Liver (tissue), 7 donors: ENCODE measurements at regions not wholly inside any gene's neighbourhood (a gene's known extent, or its start where the extent isn't known, plus 50 kb on each side); places are given as distances from the start of the nearest gene placed in this dataset.

ENCODE experiments used
- DNase-seq: peaks from one replicate; pipeline ENCODE4 v3.0.0-alpha.2; 2017; ENCODE audit warnings: low spot score
- H3K27ac ChIP-seq, 2 donors: one replicate each; pipeline ENCODE4 v1.7.0; 2013; ENCODE audit warnings: inconsistent platforms in 2 of 2, low read length in 2 of 2, control low read depth in 1 of 2, low read depth in 1 of 2, mild to moderate bottlenecking in 1 of 2
- H3K27me3 ChIP-seq, 4 donors: one replicate each; pipeline versions ENCODE4 v1.6.1 to v1.7.0; 2013; ENCODE audit warnings: low read length in 3 of 4, inconsistent platforms in 1 of 4, mild to moderate bottlenecking in 1 of 4, moderate library complexity in 1 of 4; ENCODE audit not compliant: control insufficient read depth in 4 of 4, insufficient read depth in 4 of 4
- H3K36me3 ChIP-seq, 4 donors: one replicate each; pipeline versions ENCODE4 v1.6.1 to v1.7.0; 2013; ENCODE audit warnings: low read length in 3 of 4, mild to moderate bottlenecking in 3 of 4, low read depth in 1 of 4, moderate library complexity in 1 of 4; ENCODE audit not compliant: control insufficient read depth in 4 of 4, insufficient read depth in 3 of 4
- H3K4me1 ChIP-seq, 4 donors: one replicate each; pipeline versions ENCODE4 v1.6.1 to v1.7.0; 2013; ENCODE audit warnings: low read length in 3 of 4, mild to moderate bottlenecking in 3 of 4, moderate library complexity in 1 of 4; ENCODE audit not compliant: control insufficient read depth in 4 of 4, insufficient read depth in 4 of 4
- H3K4me3 ChIP-seq, 3 donors: one replicate each; pipeline versions ENCODE4 v1.6.1 to v1.7.0; 2013; ENCODE audit warnings: low read length in 3 of 3, control low read depth in 1 of 3, low read depth in 1 of 3, mild to moderate bottlenecking in 1 of 3
- H3K9ac ChIP-seq, 2 donors: one replicate each; pipeline ENCODE4 v1.7.0; 2013; ENCODE audit warnings: low read length in 2 of 2, mild to moderate bottlenecking in 2 of 2, moderate library complexity in 2 of 2, control low read depth in 1 of 2, low read depth in 1 of 2
- H3K9me3 ChIP-seq, 4 donors: one replicate each; pipeline versions ENCODE4 v1.6.1 to v1.7.0; 2013; ENCODE audit warnings: low read length in 3 of 4; ENCODE audit not compliant: control insufficient read depth in 4 of 4
- EGR1 ChIP-seq, 2 donors: IDR thresholded peaks; 2 replicates each; pipeline ENCODE4 v1.6.1; 2016 to 2018; ENCODE audit warnings: antibody characterized with exemption in 2 of 2, low read depth in 2 of 2
- FOXA1 ChIP-seq: IDR thresholded peaks from 2 replicates; pipeline ENCODE4 v1.6.1; 2016; ENCODE audit warnings: antibody characterized with exemption
- FOXA2 ChIP-seq: IDR thresholded peaks from 2 replicates; pipeline ENCODE4 v1.6.1; 2016; ENCODE audit warnings: antibody characterized with exemption
- GABPA ChIP-seq, 2 donors: IDR thresholded peaks in 1 of 2; conservative IDR thresholded peaks in 1 of 2; 2 replicates each; pipeline ENCODE4 v1.6.1; 2016; ENCODE audit warnings: antibody characterized with exemption in 2 of 2, mild to moderate bottlenecking in 1 of 2, moderate library complexity in 1 of 2
- HNF4A ChIP-seq, 2 donors: conservative IDR thresholded peaks; 2 replicates each; pipeline ENCODE4 v1.6.1; 2016; ENCODE audit warnings: antibody characterized with exemption in 2 of 2, mild to moderate bottlenecking in 2 of 2
- JUND ChIP-seq, 2 donors: IDR thresholded peaks; 2 replicates each; pipeline ENCODE4 v1.6.1; 2016; ENCODE audit warnings: antibody characterized with exemption in 2 of 2
- NR2F2 ChIP-seq: IDR thresholded peaks from 2 replicates; pipeline ENCODE4 v1.6.1; 2016; ENCODE audit warnings: antibody characterized with exemption
- RAD21 ChIP-seq, 2 donors: IDR thresholded peaks; 2 replicates each; pipeline ENCODE4 v1.6.1; 2016; ENCODE audit warnings: antibody characterized with exemption in 2 of 2, mild to moderate bottlenecking in 2 of 2
- RXRA ChIP-seq, 2 donors: IDR thresholded peaks; 2 replicates each; pipeline ENCODE4 v1.6.1; 2017 to 2018; ENCODE audit warnings: antibody characterized with exemption in 2 of 2, mild to moderate bottlenecking in 1 of 2
- SP1 ChIP-seq: IDR thresholded peaks from 2 replicates; pipeline ENCODE4 v1.6.1; 2018; ENCODE audit warnings: antibody characterized with exemption, mild to moderate bottlenecking
- TAF1 ChIP-seq: conservative IDR thresholded peaks from 2 replicates; pipeline ENCODE4 v1.6.1; 2016; ENCODE audit warnings: antibody characterized with exemption, mild to moderate bottlenecking
- YY1 ChIP-seq: IDR thresholded peaks from 2 replicates; pipeline ENCODE4 v1.6.1; 2016; ENCODE audit warnings: antibody characterized with exemption, mild to moderate bottlenecking
- WGBS: extraction: QIAGEN DNeasy Blood & Tissue Kit; methylation state at CpG from one replicate; pipeline ENCODE4 v1.1.7; 2013; 5-methylcytosine and 5-hydroxymethylcytosine counted together
- TF ChIP-seq, protein P1 (sequence below): IDR thresholded peaks from 2 replicates; pipeline ENCODE4 v1.6.1; 2016; ENCODE audit warnings: antibody characterized with exemption
- TF ChIP-seq, protein P2 (sequence below): IDR thresholded peaks from 2 replicates; pipeline ENCODE4 v1.6.1; 2016; ENCODE audit warnings: antibody characterized with exemption
- TF ChIP-seq, protein P3 (sequence below): IDR thresholded peaks from 2 replicates; pipeline ENCODE4 v1.6.1; 2016; ENCODE audit warnings: antibody characterized with exemption, mild to moderate bottlenecking
- TF ChIP-seq, protein P4 (sequence below): IDR thresholded peaks from 2 replicates; pipeline ENCODE4 v1.6.1; 2016; ENCODE audit warnings: antibody characterized with exemption
- donor health status: healthy.
- donor health status: healthy.
- donor health status: healthy.
- donor health status: healthy.

DNA sequence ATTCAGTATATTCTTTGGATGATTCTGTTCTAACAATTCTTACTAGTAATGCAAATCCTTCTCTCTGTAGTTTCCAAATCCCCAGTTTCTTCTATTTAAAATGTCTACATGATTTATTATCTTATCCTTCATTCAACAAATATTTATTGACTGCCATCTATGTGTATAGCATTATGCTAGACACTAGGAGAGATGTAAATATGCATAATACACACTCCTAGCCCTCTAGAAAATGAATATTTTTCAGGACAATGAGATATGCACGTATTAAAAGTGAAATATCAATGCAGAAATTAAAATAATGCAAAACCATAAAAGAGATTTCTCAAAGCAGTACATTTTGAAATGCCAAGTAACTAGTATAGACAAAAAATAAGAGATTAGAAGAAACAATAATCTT lies 293.5 kb upstream of the CNR1 start:
- no peak overlapping the region for H3K9ac ChIP-seq
- no peaks in the 10 kb centered on the region for H3K9me3 ChIP-seq
- no peaks in the 10 kb centered on the region for H3K36me3 ChIP-seq
- 41% methylated on average over 1 of the region's 1 CpG for WGBS
- no peak for DNase-seq
- H3K27me3 ChIP-seq, result peaks cover 0 to 2% (median 0%) of the 10 kb centered on the region in 4 donors
- no peak overlapping the region for H3K4me3 ChIP-seq
- H3K27ac ChIP-seq, result no peak overlapping the region
- no peaks in the 10 kb centered on the region for H3K4me1 ChIP-seq
- TF ChIP-seq RAD21 (IDR thresholded peaks at IDR 0.05), result no peak
- TF ChIP-seq, protein P1, sequence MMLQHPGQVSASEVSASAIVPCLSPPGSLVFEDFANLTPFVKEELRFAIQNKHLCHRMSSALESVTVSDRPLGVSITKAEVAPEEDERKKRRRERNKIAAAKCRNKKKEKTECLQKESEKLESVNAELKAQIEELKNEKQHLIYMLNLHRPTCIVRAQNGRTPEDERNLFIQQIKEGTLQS, result no peak
- no peak for TF ChIP-seq RXRA (IDR thresholded peaks at IDR 0.05)
- TF ChIP-seq TAF1, result no peak
- TF ChIP-seq, protein P2, sequence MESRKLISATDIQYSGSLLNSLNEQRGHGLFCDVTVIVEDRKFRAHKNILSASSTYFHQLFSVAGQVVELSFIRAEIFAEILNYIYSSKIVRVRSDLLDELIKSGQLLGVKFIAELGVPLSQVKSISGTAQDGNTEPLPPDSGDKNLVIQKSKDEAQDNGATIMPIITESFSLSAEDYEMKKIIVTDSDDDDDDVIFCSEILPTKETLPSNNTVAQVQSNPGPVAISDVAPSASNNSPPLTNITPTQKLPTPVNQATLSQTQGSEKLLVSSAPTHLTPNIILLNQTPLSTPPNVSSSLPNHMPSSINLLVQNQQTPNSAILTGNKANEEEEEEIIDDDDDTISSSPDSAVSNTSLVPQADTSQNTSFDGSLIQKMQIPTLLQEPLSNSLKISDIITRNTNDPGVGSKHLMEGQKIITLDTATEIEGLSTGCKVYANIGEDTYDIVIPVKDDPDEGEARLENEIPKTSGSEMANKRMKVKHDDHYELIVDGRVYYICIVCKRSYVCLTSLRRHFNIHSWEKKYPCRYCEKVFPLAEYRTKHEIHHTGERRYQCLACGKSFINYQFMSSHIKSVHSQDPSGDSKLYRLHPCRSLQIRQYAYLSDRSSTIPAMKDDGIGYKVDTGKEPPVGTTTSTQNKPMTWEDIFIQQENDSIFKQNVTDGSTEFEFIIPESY, result no peak
- no peak for TF ChIP-seq HNF4A (conservative IDR thresholded peaks at IDR 0.05)
- TF ChIP-seq, protein P3, sequence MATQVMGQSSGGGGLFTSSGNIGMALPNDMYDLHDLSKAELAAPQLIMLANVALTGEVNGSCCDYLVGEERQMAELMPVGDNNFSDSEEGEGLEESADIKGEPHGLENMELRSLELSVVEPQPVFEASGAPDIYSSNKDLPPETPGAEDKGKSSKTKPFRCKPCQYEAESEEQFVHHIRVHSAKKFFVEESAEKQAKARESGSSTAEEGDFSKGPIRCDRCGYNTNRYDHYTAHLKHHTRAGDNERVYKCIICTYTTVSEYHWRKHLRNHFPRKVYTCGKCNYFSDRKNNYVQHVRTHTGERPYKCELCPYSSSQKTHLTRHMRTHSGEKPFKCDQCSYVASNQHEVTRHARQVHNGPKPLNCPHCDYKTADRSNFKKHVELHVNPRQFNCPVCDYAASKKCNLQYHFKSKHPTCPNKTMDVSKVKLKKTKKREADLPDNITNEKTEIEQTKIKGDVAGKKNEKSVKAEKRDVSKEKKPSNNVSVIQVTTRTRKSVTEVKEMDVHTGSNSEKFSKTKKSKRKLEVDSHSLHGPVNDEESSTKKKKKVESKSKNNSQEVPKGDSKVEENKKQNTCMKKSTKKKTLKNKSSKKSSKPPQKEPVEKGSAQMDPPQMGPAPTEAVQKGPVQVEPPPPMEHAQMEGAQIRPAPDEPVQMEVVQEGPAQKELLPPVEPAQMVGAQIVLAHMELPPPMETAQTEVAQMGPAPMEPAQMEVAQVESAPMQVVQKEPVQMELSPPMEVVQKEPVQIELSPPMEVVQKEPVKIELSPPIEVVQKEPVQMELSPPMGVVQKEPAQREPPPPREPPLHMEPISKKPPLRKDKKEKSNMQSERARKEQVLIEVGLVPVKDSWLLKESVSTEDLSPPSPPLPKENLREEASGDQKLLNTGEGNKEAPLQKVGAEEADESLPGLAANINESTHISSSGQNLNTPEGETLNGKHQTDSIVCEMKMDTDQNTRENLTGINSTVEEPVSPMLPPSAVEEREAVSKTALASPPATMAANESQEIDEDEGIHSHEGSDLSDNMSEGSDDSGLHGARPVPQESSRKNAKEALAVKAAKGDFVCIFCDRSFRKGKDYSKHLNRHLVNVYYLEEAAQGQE, result no peak
- no peak for TF ChIP-seq EGR1 (IDR thresholded peaks at IDR 0.05; ENCODE audit: low read depth in 2 of 2)
- TF ChIP-seq FOXA1, result no peak
- no peak for TF ChIP-seq SP1
- no peak for TF ChIP-seq FOXA2
- TF ChIP-seq JUND (IDR thresholded peaks at IDR 0.05), result no peak
- no peak for TF ChIP-seq NR2F2

GRCh38 chr6:88459189-88459588 lies 293.0 kb upstream of the CNR1 start:
- WGBS, result 94% methylated on average over 1 of the region's 1 CpG
- TF ChIP-seq YY1 (no peak), FOXA1 (no peak), GABPA (IDR thresholded peaks at IDR 0.05 in 1 of 2, conservative IDR thresholded peaks at IDR 0.05 in 1 of 2) (no peak), SP1 (no peak), RXRA (IDR thresholded peaks at IDR 0.05) (no peak), JUND (IDR thresholded peaks at IDR 0.05) (no peak), RAD21 (IDR thresholded peaks at IDR 0.05) (no peak)
- TF ChIP-seq, protein P3, result no peak
- TF ChIP-seq, protein P4, sequence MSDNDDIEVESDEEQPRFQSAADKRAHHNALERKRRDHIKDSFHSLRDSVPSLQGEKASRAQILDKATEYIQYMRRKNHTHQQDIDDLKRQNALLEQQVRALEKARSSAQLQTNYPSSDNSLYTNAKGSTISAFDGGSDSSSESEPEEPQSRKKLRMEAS, result no peak

More at GRCh38 chr6:88459189-88459588, 293.0 kb upstream of the CNR1 start:
- Histone ChIP-seq H3K4me1 (no peaks in the 10 kb centered on the region), H3K27me3 (peaks cover 0 to 2% (median 0%) of the 10 kb centered on the region in 4 donors), H3K9ac (no peak overlapping the region), H3K27ac (no peak overlapping the region), H3K4me3 (no peak overlapping the region), H3K9me3 (no peaks in the 10 kb centered on the region), H3K36me3 (no peaks in the 10 kb centered on the region)
- DNase-seq, result no peak
